SU-DHL-6 (cell line): ENCODE measurements at regions not wholly inside any gene's neighbourhood (a gene's known extent, or its start where the extent isn't known, plus 50 kb on each side); places are given as distances from the start of the nearest gene placed in this dataset.

ENCODE experiments used
- H2AFZ ChIP-seq: fragments of 200-600 bp; sonication (generic); 2 replicates; pipeline ENCODE4 v1.6.1; 2014; ENCODE audit warnings: low read depth, mild to moderate bottlenecking, moderate library complexity, mixed read lengths, antibody characterized with exemption, low read length; ENCODE audit not compliant: severe bottlenecking
- H3F3A ChIP-seq: fragments of 200-600 bp; shearing (Covaris generic); 2 replicates; pipeline ENCODE4 v1.6.0; 2016; ENCODE audit warnings: antibody characterized with exemption, mild to moderate bottlenecking; ENCODE audit not compliant: insufficient read depth
- H3K27ac ChIP-seq: fragments of 200-600 bp; sonication (generic); 2 replicates; pipeline ENCODE4 v1.5.1; 2016; ENCODE audit warnings: low read depth, mild to moderate bottlenecking, low read length, moderate library complexity, mixed read lengths
- H3K27me3 ChIP-seq: fragments of 200-600 bp; sonication (generic), shearing (Covaris generic); 2 replicates; pipeline ENCODE4 v1.6.0; 2014; ENCODE audit warnings: mild to moderate bottlenecking, low read length
- H3K36me3 ChIP-seq: fragments of 200-600 bp; sonication (generic); 2 replicates; pipeline ENCODE4 v1.6.1; 2014; ENCODE audit warnings: mild to moderate bottlenecking, low read length, mixed read lengths
- H3K4me2 ChIP-seq: fragments of 300-600, 200-600 bp; shearing (Covaris generic), sonication (generic); 2 replicates; pipeline ENCODE4 v1.6.0; 2014; ENCODE audit warnings: low read length, low read depth, mild to moderate bottlenecking; ENCODE audit not compliant: poor library complexity, severe bottlenecking
- H3K4me3 ChIP-seq: fragments of 200-600 bp; sonication (generic); 2 replicates; pipeline ENCODE4 v1.5.1; 2014; ENCODE audit warnings: antibody characterized with exemption, low read length, mild to moderate bottlenecking, mixed read lengths; ENCODE audit not compliant: insufficient read depth, poor library complexity, severe bottlenecking
- H3K79me2 ChIP-seq: fragments of 200-600 bp; sonication (generic); 2 replicates; pipeline ENCODE4 v1.6.1; 2014; ENCODE audit warnings: mild to moderate bottlenecking, low read length, moderate library complexity; ENCODE audit not compliant: insufficient read depth
- H3K9ac ChIP-seq: fragments of 200-600 bp; sonication (generic); 2 replicates; pipeline ENCODE4 v1.7.0; 2014; ENCODE audit warnings: mild to moderate bottlenecking, low read length
- H3K9me2 ChIP-seq: fragments of 200-600 bp; sonication (generic); replicated peaks from 2 replicates; pipeline ENCODE4 v1.6.1; 2014; ENCODE audit warnings: low read length; ENCODE audit not compliant: insufficient read depth
- H3K9me3 ChIP-seq: fragments of 200-600 bp; sonication (generic); 2 replicates; pipeline ENCODE4 v1.6.1; 2014; ENCODE audit warnings: low read length, mixed read lengths; ENCODE audit not compliant: insufficient read depth
- H4K20me1 ChIP-seq: fragments of 200-600 bp; sonication (generic); 2 replicates; pipeline ENCODE4 v1.6.1; 2014; ENCODE audit warnings: low read depth, mild to moderate bottlenecking, antibody characterized with exemption, low read length, moderate library complexity, mixed read lengths
- CTCF ChIP-seq: fragments of 200-600 bp; sonication (generic); IDR thresholded peaks from one replicate; pipeline ENCODE4 v1.5.1; 2017; ENCODE audit warnings: antibody characterized with exemption, mild to moderate bottlenecking, low read length, moderate library complexity; ENCODE audit not compliant: insufficient read depth, poor library complexity, severe bottlenecking
- EZH2phosphoT487 ChIP-seq: fragments of 200-600 bp; sonication (generic), shearing (Covaris generic); conservative IDR thresholded peaks from 2 replicates; pipeline ENCODE4 v1.6.1; 2018; ENCODE audit warnings: mild to moderate bottlenecking, antibody characterized with exemption, low read length, moderate library complexity, mixed read lengths

DNA sequence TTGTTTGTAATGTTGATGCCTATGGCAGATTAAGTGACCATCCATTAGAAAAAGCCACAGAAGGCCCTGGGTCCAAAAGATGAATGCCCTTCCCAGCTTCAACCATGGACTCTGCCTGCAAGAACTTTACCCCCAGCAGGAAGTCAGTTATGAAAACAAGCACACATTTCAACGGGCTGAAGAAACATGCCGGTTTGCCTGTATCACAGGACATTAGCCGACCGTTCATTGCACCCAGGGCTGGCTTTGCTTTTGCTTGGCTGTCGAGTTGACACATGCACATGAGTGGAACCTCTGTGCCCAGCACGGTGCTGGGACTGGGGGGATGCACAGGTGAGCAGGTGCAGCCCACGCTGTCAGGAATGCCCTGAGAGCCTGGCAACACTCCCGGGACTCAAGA, 1087.0 kb downstream of the BCL11B start:
- H3K79me2 ChIP-seq = no peaks in the 10 kb centered on the region
- no peak for TF ChIP-seq EZH2phosphoT487
- no peak overlapping the region for H3K27ac ChIP-seq
- no peaks in the 10 kb centered on the region for H3K36me3 ChIP-seq
- H3K27me3 ChIP-seq = no peaks in the 10 kb centered on the region
- H3K9ac ChIP-seq = no peak overlapping the region
- no peak overlapping the region for H3K4me3 ChIP-seq
- H3K9me2 ChIP-seq = no peaks in the 10 kb centered on the region
- no peaks in the 10 kb centered on the region for H3F3A ChIP-seq
- no peak overlapping the region for H2AFZ ChIP-seq
- H4K20me1 ChIP-seq = no peaks in the 10 kb centered on the region
- H3K9me3 ChIP-seq = no peaks in the 10 kb centered on the region
- no peak overlapping the region for H3K4me2 ChIP-seq

GRCh38 chr14:98186140-98186539, 1085.9 kb downstream of the BCL11B start:
- H3K9me2 ChIP-seq = no peaks in the 10 kb centered on the region
- no peaks in the 10 kb centered on the region for H3F3A ChIP-seq
- H3K4me3 ChIP-seq = no peak overlapping the region
- H3K4me2 ChIP-seq = no peak overlapping the region
- no peaks in the 10 kb centered on the region for H3K9me3 ChIP-seq
- H3K9ac ChIP-seq = no peak overlapping the region
- no peaks in the 10 kb centered on the region for H3K36me3 ChIP-seq
- TF ChIP-seq EZH2phosphoT487 (no peak), CTCF (no peak)
- H2AFZ ChIP-seq = no peak overlapping the region
- H4K20me1 ChIP-seq = no peaks in the 10 kb centered on the region
- H3K27me3 ChIP-seq = no peaks in the 10 kb centered on the region
- no peaks in the 10 kb centered on the region for H3K79me2 ChIP-seq
- no peak overlapping the region for H3K27ac ChIP-seq

DNA sequence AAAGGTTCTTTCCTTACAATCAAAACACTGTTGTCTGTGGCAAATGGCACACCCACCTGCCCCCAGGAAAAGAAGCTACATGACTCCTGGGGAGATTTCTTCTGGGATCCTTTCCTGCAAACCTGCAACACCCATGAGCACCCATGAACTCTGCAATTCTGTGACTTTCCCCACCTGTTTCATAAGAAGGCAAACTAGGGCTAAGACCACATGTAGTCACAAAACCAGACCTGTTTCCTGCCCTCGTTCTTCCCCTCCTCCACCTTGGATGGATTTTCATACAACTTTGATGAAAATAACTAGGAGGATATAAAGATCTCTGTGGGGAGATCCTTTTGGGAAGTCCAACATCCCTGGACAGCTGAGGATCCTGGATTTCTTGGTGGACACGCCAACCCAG, 1084.7 kb downstream of the BCL11B start:
- no peak overlapping the region for H3K4me2 ChIP-seq
- H3K27ac ChIP-seq = no peak overlapping the region
- H3K79me2 ChIP-seq = no peaks in the 10 kb centered on the region
- no peak overlapping the region for H2AFZ ChIP-seq
- TF ChIP-seq EZH2phosphoT487 (no peak), CTCF (no peak)
- H3K9ac ChIP-seq = no peak overlapping the region
- no peaks in the 10 kb centered on the region for H3K9me3 ChIP-seq
- no peaks in the 10 kb centered on the region for H4K20me1 ChIP-seq
- no peaks in the 10 kb centered on the region for H3F3A ChIP-seq
- no peaks in the 10 kb centered on the region for H3K27me3 ChIP-seq
- no peaks in the 10 kb centered on the region for H3K9me2 ChIP-seq
- no peaks in the 10 kb centered on the region for H3K36me3 ChIP-seq
- H3K4me3 ChIP-seq = no peak overlapping the region

DNA sequence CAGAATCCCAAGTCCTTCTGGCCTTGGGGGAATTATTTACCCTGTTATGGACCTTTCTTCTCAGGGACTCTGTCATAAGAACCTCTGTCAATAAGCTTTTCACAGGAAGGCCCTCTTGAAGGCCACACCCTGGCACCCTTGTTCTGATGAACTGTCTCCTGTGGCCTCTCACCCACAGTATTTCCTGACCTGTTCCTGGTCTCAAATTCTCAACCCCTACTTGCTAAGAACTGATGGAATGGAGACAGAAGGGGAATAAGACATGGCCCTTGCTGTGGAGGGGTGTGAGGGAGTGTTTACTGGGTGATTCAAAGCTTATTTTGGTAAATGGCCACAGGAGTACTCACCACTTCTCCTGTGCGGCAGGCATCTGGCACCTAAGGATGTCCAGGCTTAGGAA, 1082.9 kb downstream of the BCL11B start:
- Histone ChIP-seq H3K9me2 (no peaks in the 10 kb centered on the region), H3K4me2 (no peak overlapping the region), H4K20me1 (no peaks in the 10 kb centered on the region), H2AFZ (no peak overlapping the region), H3F3A (no peaks in the 10 kb centered on the region), H3K36me3 (no peaks in the 10 kb centered on the region), H3K27me3 (no peaks in the 10 kb centered on the region), H3K4me3 (no peak overlapping the region), H3K9ac (no peak overlapping the region), H3K79me2 (no peaks in the 10 kb centered on the region), H3K9me3 (no peaks in the 10 kb centered on the region), H3K27ac (no peak overlapping the region)
- TF ChIP-seq EZH2phosphoT487 (no peak), CTCF (no peak)
